Hematopoietic multipotent progenitor cell (in vitro differentiated cells): ENCODE measurements at regions not wholly inside any gene's neighbourhood (a gene's known extent, or its start where the extent isn't known, plus 50 kb on each side); places are given as distances from the start of the nearest gene placed in this dataset.

Source experiments
- DNase-seq, 3 donors: peaks; one replicate each; pipeline ENCODE4 v3.0.0-alpha.2; 2011 to 2015; ENCODE audit warnings: low read depth in 2 of 3, low spot score in 2 of 3

- DNase-seq = no peak
Observed at GRCh38 chr2:107285621-107286299, 399.8 kb upstream of the ST6GAL2 start.

- no peak for DNase-seq
Observed at GRCh38 chr2:107290041-107290440, 404.1 kb upstream of the ST6GAL2 start.

GRCh38 chr2:107303964-107304363, 418.0 kb upstream of the ST6GAL2 start:
- DNase-seq = no peak

- DNase-seq = no peak
Observed at GRCh38 chr2:107305966-107306365, 420.0 kb upstream of the ST6GAL2 start.

- no peak for DNase-seq
Observed at GRCh38 chr2:107306881-107307280, 420.9 kb upstream of the ST6GAL2 start.

- DNase-seq = no peak
Observed at GRCh38 chr2:107308835-107309234, 422.9 kb upstream of the ST6GAL2 start.

- no peak for DNase-seq
Observed at GRCh38 chr2:107312240-107312639, 426.3 kb upstream of the ST6GAL2 start.

GRCh38 chr2:107313316-107313715, 427.3 kb upstream of the ST6GAL2 start:
- no peak for DNase-seq

GRCh38 chr2:107320881-107321280, 434.9 kb upstream of the ST6GAL2 start:
- DNase-seq = no peak

GRCh38 chr2:107322416-107322815, 436.4 kb upstream of the ST6GAL2 start:
- DNase-seq = no peak

- DNase-seq = no peak
Observed at GRCh38 chr2:107323946-107324565, 438.1 kb upstream of the ST6GAL2 start.

- DNase-seq = no peak
Observed at GRCh38 chr2:107325981-107326786, 440.2 kb upstream of the ST6GAL2 start.

GRCh38 chr2:107334306-107334705, 448.3 kb upstream of the ST6GAL2 start:
- DNase-seq = no peak

GRCh38 chr2:107336526-107336925, 450.6 kb upstream of the ST6GAL2 start:
- no peak for DNase-seq

GRCh38 chr2:107337209-107337898, 451.4 kb upstream of the ST6GAL2 start:
- no peak for DNase-seq

- DNase-seq = no peak
Observed at GRCh38 chr2:107338059-107338458, 452.1 kb upstream of the ST6GAL2 start.

- DNase-seq = no peak
Observed at GRCh38 chr2:107338571-107338970, 452.6 kb upstream of the ST6GAL2 start.

GRCh38 chr2:107340955-107341354, 455.0 kb upstream of the ST6GAL2 start:
- DNase-seq = no peak

GRCh38 chr2:107349329-107349728, 463.4 kb upstream of the ST6GAL2 start:
- DNase-seq = no peak

GRCh38 chr2:107354175-107354574, 468.2 kb upstream of the ST6GAL2 start:
- DNase-seq = no peak

GRCh38 chr2:107358362-107358761, 468.3 kb upstream of the RGPD4 start:
- no peak for DNase-seq
